H1 (cell line): ENCODE measurements at regions not wholly inside any gene's neighbourhood (a gene's known extent, or its start where the extent isn't known, plus 50 kb on each side); places are given as distances from the start of the nearest gene placed in this dataset.
A peak's percentile ranks its signal among the peaks of the same experiment; 100 is the strongest.

ENCODE experiments used
- CTCF ChIA-PET: fragments of 300-600 bp; sonication (Branson Sonifier 250); formaldehyde crosslinking; loops from one replicate; lab custom pipeline; 2021; ENCODE audit not compliant: partially characterized antibody; lab: Charles Lee
- POLR2A ChIA-PET: fragments of 300-600 bp; sonication (Branson Sonifier 250); formaldehyde crosslinking; loops from one replicate; lab custom pipeline; 2021; ENCODE audit warnings: inconsistent platforms; ENCODE audit not compliant: partially characterized antibody; lab: Charles Lee
- DNase-seq, 2 experiments: peaks; one replicate each; pipeline versions ENCODE4 v3.0.0 to v3.0.0-alpha.2; 2010 to 2022; ENCODE audit warnings: low spot score in 2 of 2, low read depth in 1 of 2, mixed read lengths in 1 of 2
- FAIRE-seq: peaks from 2 replicates; lab custom pipeline; 2011; peaks lifted over from hg19 to GRCh38; lab: Jason Lieb, UNC
- H2AFZ ChIP-seq: 2 replicates; pipeline ENCODE4 v1.8.1; 2012; ENCODE audit warnings: low read length, inconsistent platforms
- H2AK5ac ChIP-seq: 2 replicates; pipeline ENCODE4 v1.6.1; 2013; ENCODE audit warnings: low read depth, low read length
- H2BK120ac ChIP-seq: replicated peaks from 2 replicates; pipeline ENCODE3; 2013; ENCODE audit warnings: low read depth, low read length, inconsistent platforms
- H2BK12ac ChIP-seq: 2 replicates; pipeline ENCODE4 v1.6.1; 2013; ENCODE audit warnings: low read depth, low read length
- H2BK15ac ChIP-seq: 2 replicates; pipeline ENCODE4 v1.6.1; 2013; ENCODE audit warnings: low read length
- H2BK20ac ChIP-seq: 2 replicates; pipeline ENCODE4 v1.6.1; 2013; ENCODE audit warnings: low read length
- H2BK5ac ChIP-seq: 2 replicates; pipeline ENCODE4 v1.6.1; 2013; ENCODE audit warnings: low read depth, low read length
- H3K14ac ChIP-seq: 2 replicates; pipeline ENCODE4 v1.6.1; 2013; ENCODE audit warnings: inconsistent platforms; ENCODE audit not compliant: insufficient read length
- H3K18ac ChIP-seq: 2 replicates; pipeline ENCODE4 v1.6.1; 2013; ENCODE audit warnings: low read length; ENCODE audit errors: extremely low read depth
- H3K23ac ChIP-seq: 2 replicates; pipeline ENCODE4 v1.6.1; 2013; ENCODE audit warnings: inconsistent platforms; ENCODE audit not compliant: insufficient read length
- H3K23me2 ChIP-seq: 2 replicates; pipeline ENCODE4 v1.6.1; 2013; ENCODE audit warnings: low read depth, low read length
- H3K27ac ChIP-seq: 2 replicates; pipeline ENCODE4 v1.6.1; 2011; ENCODE audit warnings: low read depth, low read length, inconsistent platforms
- H3K27me3 ChIP-seq, 4 experiments: replicated peaks in 1 of 4; 1 replicate in 1 of 4; 2 replicates in 3 of 4; pipeline versions ENCODE4 v1.6.1 to v1.8.1; 2011 to 2013; ENCODE audit warnings: low read length in 3 of 4, mild to moderate bottlenecking in 3 of 4, inconsistent platforms in 2 of 4, mixed read lengths in 2 of 4, moderate library complexity in 1 of 4; ENCODE audit not compliant: control insufficient read depth in 3 of 4, insufficient read depth in 3 of 4; ENCODE audit errors: extremely low read depth in 1 of 4
- H3K36me3 ChIP-seq, 4 experiments: 2 replicates each; pipeline versions ENCODE4 v1.6.1 to v1.8.1; 2011 to 2013; ENCODE audit warnings: mild to moderate bottlenecking in 4 of 4, low read length in 3 of 4, moderate library complexity in 2 of 4, control low read depth in 1 of 4, inconsistent platforms in 1 of 4; ENCODE audit not compliant: insufficient read depth in 4 of 4, control insufficient read depth in 2 of 4
- H3K4ac ChIP-seq: replicated peaks from 2 replicates; pipeline ENCODE3; 2013; ENCODE audit warnings: low read length, low read depth, mixed read lengths, inconsistent platforms; ENCODE audit not compliant: insufficient read length
- H3K4me1 ChIP-seq, 4 experiments: replicated peaks in 1 of 4; 1 replicate in 1 of 4; 2 replicates in 3 of 4; pipeline versions ENCODE4 v1.6.1 to v1.8.1; 2011 to 2013; ENCODE audit warnings: low read length in 3 of 4, inconsistent platforms in 2 of 4, mixed read lengths in 1 of 4; ENCODE audit not compliant: insufficient read depth in 4 of 4, control insufficient read depth in 3 of 4
- H3K4me2 ChIP-seq, 2 experiments: 2 replicates each; pipeline versions ENCODE4 v1.6.1 to v1.8.1; 2011 to 2013; ENCODE audit warnings: low read depth in 2 of 2, low read length in 2 of 2, control low read depth in 1 of 2, inconsistent platforms in 1 of 2, mild to moderate bottlenecking in 1 of 2; ENCODE audit not compliant: insufficient read depth in 1 of 2
- H3K4me3 ChIP-seq, 4 experiments: fragments of 200-600, 300-600 bp in 1 of 4; sonication (generic), shearing (Covaris generic), sonication (Bioruptor Twin) in 1 of 4; 2 replicates each; pipeline versions ENCODE4 v1.5.1 to v1.8.1; 2011 to 2016; ENCODE audit warnings: low read length in 4 of 4, low read depth in 3 of 4, control low read depth in 2 of 4, inconsistent platforms in 2 of 4, mild to moderate bottlenecking in 2 of 4, mixed read lengths in 1 of 4, moderate library complexity in 1 of 4; ENCODE audit not compliant: insufficient read depth in 2 of 4; ENCODE audit errors: extremely low read depth in 1 of 4
- H3K56ac ChIP-seq: replicated peaks from 2 replicates; pipeline ENCODE3; 2013; ENCODE audit warnings: low read depth, mild to moderate bottlenecking, mixed read lengths, low read length, inconsistent platforms; ENCODE audit not compliant: insufficient read length
- H3K79me1 ChIP-seq: 2 replicates; pipeline ENCODE4 v1.6.1; 2013; ENCODE audit warnings: low read depth, low read length, control low read depth
- H3K79me2 ChIP-seq, 2 experiments: 2 replicates each; pipeline versions ENCODE4 v1.6.1 to v1.8.1; 2012 to 2013; ENCODE audit warnings: low read length in 2 of 2, mild to moderate bottlenecking in 2 of 2, inconsistent platforms in 1 of 2; ENCODE audit not compliant: insufficient read depth in 2 of 2, control insufficient read depth in 1 of 2
- H3K9ac ChIP-seq, 4 experiments: replicated peaks in 1 of 4; 1 replicate in 1 of 4; 2 replicates in 3 of 4; pipeline versions ENCODE4 v1.6.1 to v1.8.1; 2011 to 2013; ENCODE audit warnings: low read depth in 3 of 4, low read length in 3 of 4, control low read depth in 2 of 4, mild to moderate bottlenecking in 2 of 4, moderate library complexity in 2 of 4, inconsistent platforms in 1 of 4; ENCODE audit errors: extremely low read depth in 1 of 4
- H3K9me3 ChIP-seq, 2 experiments: 2 replicates each; pipeline versions ENCODE4 v1.6.1 to v1.8.1; 2012 to 2013; ENCODE audit warnings: mild to moderate bottlenecking in 2 of 2, moderate library complexity in 2 of 2, control low read depth in 1 of 2, inconsistent platforms in 1 of 2, low read depth in 1 of 2, low read length in 1 of 2, mixed read lengths in 1 of 2; ENCODE audit not compliant: insufficient read depth in 2 of 2
- H4K20me1 ChIP-seq, 2 experiments: replicated peaks in 1 of 2; 2 replicates each; pipeline versions ENCODE3 to v1.8.1; 2011 to 2013; ENCODE audit warnings: inconsistent platforms in 2 of 2, low read length in 2 of 2, mild to moderate bottlenecking in 1 of 2; ENCODE audit not compliant: insufficient read depth in 2 of 2, control insufficient read depth in 1 of 2
- H4K5ac ChIP-seq: 2 replicates; pipeline ENCODE4 v1.6.1; 2013; ENCODE audit warnings: low read length, low read depth, mixed read lengths, inconsistent platforms; ENCODE audit not compliant: insufficient read length
- H4K8ac ChIP-seq: 2 replicates; pipeline ENCODE4 v1.8.0; 2013; ENCODE audit warnings: mild to moderate bottlenecking, moderate library complexity, low read length, inconsistent platforms; ENCODE audit not compliant: insufficient read depth; ENCODE audit errors: extremely low read depth
- H4K91ac ChIP-seq: replicated peaks from 2 replicates; pipeline ENCODE3; 2013; ENCODE audit warnings: low read length, mixed read lengths, inconsistent platforms; ENCODE audit not compliant: insufficient read length
- EZH2 ChIP-seq: fragments of 200-600 bp; sonication (generic); IDR thresholded peaks from 2 replicates; pipeline ENCODE4 v1.7.1; 2012; ENCODE audit warnings: low read depth, mild to moderate bottlenecking, moderate library complexity, low read length, inconsistent platforms; ENCODE audit not compliant: severe bottlenecking
- NRF1 ChIP-seq: IDR thresholded peaks from 2 replicates; pipeline ENCODE4 v1.6.1; 2011; ENCODE audit warnings: mild to moderate bottlenecking, low read depth, low read length, improper control_type of control experiment
- RAD21 ChIP-seq, 2 experiments: IDR thresholded peaks in 1 of 2; conservative IDR thresholded peaks in 1 of 2; 2 replicates each; pipeline ENCODE4 v1.6.1; 2011; ENCODE audit warnings: low read depth in 2 of 2, low read length in 2 of 2, improper control_type of control experiment in 1 of 2, inconsistent platforms in 1 of 2, mild to moderate bottlenecking in 1 of 2, moderate library complexity in 1 of 2
- RBBP5 ChIP-seq: IDR thresholded peaks from 2 replicates; pipeline ENCODE4 v1.7.1; 2012; ENCODE audit warnings: low read depth, mild to moderate bottlenecking, inconsistent platforms, low read length, moderate library complexity, borderline replicate concordance
- SIRT6 ChIP-seq: IDR thresholded peaks from one replicate; pipeline ENCODE4 v1.7.1; 2012; ENCODE audit warnings: low read length, inconsistent platforms
- SUZ12 ChIP-seq: fragments of 200-600 bp; sonication (generic); IDR thresholded peaks from 2 replicates; pipeline ENCODE4 v1.6.1; 2012; ENCODE audit warnings: mild to moderate bottlenecking, inconsistent platforms, low read length, moderate library complexity, mixed read lengths
- TEAD4 ChIP-seq: IDR thresholded peaks from 2 replicates; pipeline ENCODE4 v1.6.1; 2012; ENCODE audit warnings: low read depth, low read length, inconsistent platforms, mixed read lengths
- WGBS, 2 experiments: shearing (Covaris generic) in 1 of 2; methylation state at CpG; one replicate each; pipeline versions ENCODE4 v1.1.6 to v1.1.7; 2013 to 2015; ENCODE audit warnings: low lambda C conversion rate in 2 of 2, mixed read lengths in 2 of 2, inconsistent platforms in 1 of 2, low coverage in 1 of 2, missing lambda C conversion rate in 1 of 2; ENCODE audit not compliant: insufficient replicate concordance in 2 of 2, insufficient coverage in 1 of 2, insufficient read length in 1 of 2; ENCODE audit errors: extremely low coverage in 1 of 2, missing lambda C conversion rate in 1 of 2; 5-methylcytosine and 5-hydroxymethylcytosine counted together
- TF ChIP-seq, protein P1 (sequence below): IDR thresholded peaks from 2 replicates; pipeline ENCODE4 v1.6.1; 2012; ENCODE audit warnings: inconsistent platforms

DNA sequence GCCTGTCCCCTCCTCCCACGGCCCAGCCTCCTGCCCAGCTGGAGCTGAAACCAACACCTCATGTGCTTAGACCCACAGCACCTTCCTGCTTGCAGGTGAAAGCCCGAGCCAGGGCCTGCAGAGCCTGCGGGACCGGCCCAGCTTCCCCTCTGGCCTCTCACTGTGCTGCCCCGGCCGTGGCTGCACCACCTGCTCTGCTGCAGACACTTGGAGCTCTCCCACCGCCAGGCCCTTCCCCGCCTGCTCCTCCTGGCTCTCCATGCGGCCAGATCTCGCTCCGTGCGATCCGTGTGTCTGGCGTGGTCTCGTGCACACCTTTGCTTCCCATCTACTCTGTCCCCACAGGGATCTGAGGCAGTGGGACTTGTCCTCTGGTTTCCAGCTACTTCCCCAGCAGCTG is 72.2 kb upstream of the FBRSL1 start:
- H2AFZ ChIP-seq = no peak overlapping the region
- no peak overlapping the region for H2BK5ac ChIP-seq
- H3K79me1 ChIP-seq = no peaks in the 10 kb centered on the region
- 96% methylated on average over 14 of the region's 15 CpGs; no CpG with 5 or more reads in 1 of the 2 experiments for WGBS, 2 experiments
- H4K91ac ChIP-seq = no peak overlapping the region
- no peak overlapping the region for H3K14ac ChIP-seq
- no peak overlapping the region for H3K23ac ChIP-seq
- H4K5ac ChIP-seq = no peak overlapping the region
- DNase-seq (no peak), FAIRE-seq (no peak)
- CTCF ChIA-PET = interaction anchor here (0.7 to 5.2 kb wide), 12 partner anchors 9 to 224 kb away, joined by 3 to 83 read pairs (median 4); no protein-coding TSS in a partner anchor
- no peak overlapping the region for H2BK20ac ChIP-seq
- peaks cover 0 to 2% (median 0%) of the 10 kb centered on the region in 4 experiments; a peak in 3 of 7 replicates for H3K4me1 ChIP-seq
- H3K4me3 ChIP-seq = no peak overlapping the region
- H3K9me3 ChIP-seq = no peaks in the 10 kb centered on the region
- H2AK5ac ChIP-seq = no peak overlapping the region
- H3K27me3 ChIP-seq = peaks cover 16 to 67% (median 55%) of the 10 kb centered on the region in 4 experiments
- H3K56ac ChIP-seq = no peak overlapping the region
- no peak overlapping the region for H3K18ac ChIP-seq
- H2BK12ac ChIP-seq = no peak overlapping the region
- H3K36me3 ChIP-seq = no peaks in the 10 kb centered on the region
- H3K79me2 ChIP-seq = no peaks in the 10 kb centered on the region
- H3K4ac ChIP-seq = no peak overlapping the region
- TF ChIP-seq RBBP5 (no peak), SIRT6 (no peak), TEAD4 (no peak), NRF1 (no peak), RAD21 (IDR thresholded peaks at IDR 0.05 in 1 of 2, conservative IDR thresholded peaks at IDR 0.05 in 1 of 2; ENCODE audit: low read depth in 2 of 2, low read length in 2 of 2) (no peak), EZH2 (no peak), SUZ12 (no peak)
- TF ChIP-seq, protein P1, sequence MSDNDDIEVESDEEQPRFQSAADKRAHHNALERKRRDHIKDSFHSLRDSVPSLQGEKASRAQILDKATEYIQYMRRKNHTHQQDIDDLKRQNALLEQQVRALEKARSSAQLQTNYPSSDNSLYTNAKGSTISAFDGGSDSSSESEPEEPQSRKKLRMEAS = no peak
- POLR2A ChIA-PET = no interaction called here
- no peak overlapping the region for H2BK120ac ChIP-seq
- H4K20me1 ChIP-seq = peaks cover 0 to 2% of the 10 kb centered on the region in 2 experiments
- no peak overlapping the region for H2BK15ac ChIP-seq
- H3K27ac ChIP-seq = no peak overlapping the region
- no peaks in the 10 kb centered on the region for H3K23me2 ChIP-seq
- H4K8ac ChIP-seq = peak overlapping the region; percentile 80; the same call in 1 of the 2 replicates
- H3K4me2 ChIP-seq = no peak overlapping the region
- no peak overlapping the region for H3K9ac ChIP-seq
